NCI-H1417 (cell line): ENCODE measurements at regions not wholly inside any gene's neighbourhood (a gene's known extent, or its start where the extent isn't known, plus 50 kb on each side); places are given as distances from the start of the nearest gene placed in this dataset.

Experiments
- DNase-seq, 3 experiments: peaks; one replicate each; lab custom pipeline; 2025; lab: John Stamatoyannopoulos, UW

DNA sequence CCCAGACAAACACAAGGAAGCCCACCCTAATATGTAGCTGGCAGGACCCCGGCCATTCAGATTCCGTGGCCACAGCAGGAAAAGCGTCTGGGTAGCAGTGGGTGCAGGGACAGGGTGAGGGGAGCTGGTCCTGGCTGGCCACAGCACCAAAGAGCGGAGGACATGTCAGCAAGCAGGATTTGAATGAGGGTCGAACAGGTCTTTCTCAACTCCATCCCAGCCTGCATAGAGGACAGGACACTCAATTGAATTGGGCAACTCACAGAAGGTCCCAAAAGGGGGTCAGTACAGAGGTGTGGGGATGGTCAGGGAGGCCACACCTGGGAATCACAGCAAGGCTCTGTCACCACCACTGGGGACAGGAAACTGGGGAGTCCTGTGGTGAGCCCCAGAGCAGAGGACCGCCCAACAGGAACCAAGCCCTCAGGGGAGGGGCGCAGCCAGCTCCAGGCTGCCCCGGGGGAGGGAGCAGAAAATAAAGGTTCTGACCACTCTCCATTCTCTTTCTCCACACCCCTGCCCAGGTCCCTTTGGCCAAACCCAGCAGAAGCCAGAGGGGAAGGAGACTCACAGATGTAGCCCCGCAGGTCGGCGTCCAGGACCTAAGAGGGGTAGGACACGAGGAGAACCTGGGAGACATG lies 108.7 kb upstream of the PPP2R2D start:
- no peak for DNase-seq

DNA sequence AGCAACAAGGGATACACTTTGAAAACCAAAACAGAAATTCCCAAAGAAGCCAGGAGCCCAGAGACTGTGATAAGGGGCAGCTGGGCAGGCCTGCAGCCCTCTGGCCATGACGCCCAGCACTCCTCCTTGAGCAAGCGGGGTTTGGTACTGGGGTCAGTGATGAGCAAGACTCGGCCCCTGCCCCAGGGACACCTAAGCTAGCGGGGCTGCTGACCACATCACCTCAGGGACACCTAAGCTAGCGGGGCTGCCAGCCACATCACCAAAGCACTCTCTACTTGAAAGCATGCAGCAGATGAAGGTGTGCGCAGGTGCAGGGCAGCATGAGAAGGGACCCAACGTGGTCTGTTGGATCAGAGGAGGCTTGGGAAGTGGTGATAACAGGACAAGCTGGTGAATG lies 108.0 kb upstream of the PPP2R2D start:
- no peak for DNase-seq

DNA sequence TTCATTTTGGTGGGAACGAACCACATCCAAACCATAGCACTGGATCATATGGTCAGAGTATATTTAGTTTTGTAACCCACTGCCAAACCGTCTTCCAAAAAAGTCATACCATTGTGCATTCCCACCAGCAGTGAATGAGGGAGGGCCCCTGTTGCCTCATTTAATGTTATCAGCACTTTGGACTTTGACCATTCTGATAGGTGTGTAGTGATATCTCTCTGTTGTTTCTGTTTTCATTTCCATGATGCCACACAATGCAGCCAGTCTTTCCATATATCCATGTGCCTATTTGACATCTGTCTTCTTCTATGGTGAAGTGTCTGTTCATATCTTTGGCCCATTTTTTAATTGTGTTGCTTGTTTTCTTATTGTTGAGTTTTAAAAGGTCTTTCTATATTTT lies 105.0 kb upstream of the PPP2R2D start:
- DNase-seq = no peak

DNA sequence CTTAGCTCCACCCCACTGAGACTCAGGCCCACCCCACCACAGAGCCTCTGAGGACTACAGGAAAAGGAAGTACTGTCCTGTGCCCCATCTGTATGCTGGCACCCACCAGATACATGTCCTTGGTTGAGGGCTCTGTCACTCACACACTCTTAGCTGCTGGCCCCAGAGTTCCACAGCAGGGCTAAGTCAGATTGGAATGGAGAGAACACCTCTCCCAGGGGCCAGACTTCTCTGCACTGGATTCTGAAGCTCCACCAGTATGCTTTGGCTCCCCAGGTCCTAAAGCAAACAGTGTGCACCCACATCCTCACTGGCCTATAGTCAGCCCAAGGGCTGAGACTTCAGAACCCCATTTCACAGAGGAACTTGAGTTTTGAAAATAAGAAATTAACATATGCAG lies 103.2 kb upstream of the PPP2R2D start:
- DNase-seq = no peak

DNA sequence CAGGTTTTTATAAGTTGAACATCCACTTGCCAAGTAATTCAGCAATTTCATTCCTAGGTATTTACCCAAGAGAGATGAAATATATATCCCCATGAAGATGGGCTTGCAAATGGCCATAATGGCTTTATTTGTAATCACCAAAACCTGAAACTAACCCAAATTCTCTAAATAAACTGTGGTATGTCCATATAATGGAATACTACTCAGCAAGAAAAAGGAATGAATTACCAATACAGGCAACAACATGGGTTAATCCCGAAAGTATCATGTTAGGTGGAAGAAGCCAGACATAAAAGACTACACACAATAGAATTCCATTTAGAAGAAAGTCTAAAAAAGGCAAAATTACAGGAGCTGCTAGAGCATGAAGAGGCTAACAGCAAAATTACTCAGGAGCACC lies 101.4 kb upstream of the PPP2R2D start:
- no peak for DNase-seq

DNA sequence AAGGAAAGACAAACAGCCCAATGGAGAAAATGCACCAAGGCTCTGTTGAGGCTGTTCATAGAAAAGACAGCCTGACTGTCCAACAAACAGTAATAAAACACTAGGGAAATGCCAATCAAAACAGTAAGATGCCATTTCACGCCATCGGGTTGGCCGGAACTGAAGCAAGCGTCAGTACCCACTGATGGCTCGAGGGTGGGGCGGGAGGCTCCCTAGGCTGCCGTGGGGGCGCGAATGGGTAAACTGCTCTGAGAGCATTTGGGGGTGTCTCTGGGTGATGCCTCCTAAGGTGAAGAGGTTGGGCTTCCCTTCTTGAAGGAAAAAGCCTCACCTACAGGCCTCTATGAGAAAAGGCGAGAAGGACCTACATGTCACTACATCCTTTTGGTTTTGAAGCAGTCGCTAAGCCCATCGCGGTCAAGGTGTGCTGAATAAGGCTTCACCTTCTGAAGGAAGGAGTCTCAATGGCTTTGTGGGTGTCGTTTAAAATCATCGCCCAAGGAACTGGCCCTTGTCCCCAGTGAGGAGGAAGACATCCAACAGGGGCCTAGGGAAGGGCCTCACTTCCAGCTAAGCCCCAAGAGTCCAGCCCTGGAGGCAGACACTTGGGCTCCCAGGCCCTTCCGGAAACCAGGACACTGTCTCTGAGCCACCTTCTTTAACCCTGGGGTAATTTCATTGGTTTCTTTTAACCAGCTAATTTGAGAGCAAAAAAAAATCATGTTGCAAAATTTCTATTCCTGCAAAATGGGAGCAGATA lies 98.5 kb upstream of the PPP2R2D start:
- no peak for DNase-seq

DNA sequence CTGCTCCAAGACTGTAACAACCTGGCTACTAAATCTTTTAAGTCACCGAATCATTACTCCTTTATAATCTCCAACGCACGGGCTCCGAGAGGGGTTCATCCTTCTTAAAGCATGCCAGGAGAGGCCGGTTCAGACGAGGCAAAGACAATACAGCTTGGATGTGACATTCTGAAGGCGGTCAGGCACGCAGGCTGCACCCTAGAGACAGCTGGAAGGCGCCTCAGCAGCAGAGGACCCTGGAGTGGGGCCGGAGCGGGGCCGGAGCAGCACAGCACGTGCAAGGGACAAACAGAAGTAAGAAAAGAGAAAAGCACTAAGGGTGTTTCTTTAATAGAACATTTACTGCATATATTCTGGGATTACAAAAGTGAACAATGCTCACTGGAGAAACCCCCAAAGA lies 97.8 kb upstream of the PPP2R2D start:
- no peak for DNase-seq

DNA sequence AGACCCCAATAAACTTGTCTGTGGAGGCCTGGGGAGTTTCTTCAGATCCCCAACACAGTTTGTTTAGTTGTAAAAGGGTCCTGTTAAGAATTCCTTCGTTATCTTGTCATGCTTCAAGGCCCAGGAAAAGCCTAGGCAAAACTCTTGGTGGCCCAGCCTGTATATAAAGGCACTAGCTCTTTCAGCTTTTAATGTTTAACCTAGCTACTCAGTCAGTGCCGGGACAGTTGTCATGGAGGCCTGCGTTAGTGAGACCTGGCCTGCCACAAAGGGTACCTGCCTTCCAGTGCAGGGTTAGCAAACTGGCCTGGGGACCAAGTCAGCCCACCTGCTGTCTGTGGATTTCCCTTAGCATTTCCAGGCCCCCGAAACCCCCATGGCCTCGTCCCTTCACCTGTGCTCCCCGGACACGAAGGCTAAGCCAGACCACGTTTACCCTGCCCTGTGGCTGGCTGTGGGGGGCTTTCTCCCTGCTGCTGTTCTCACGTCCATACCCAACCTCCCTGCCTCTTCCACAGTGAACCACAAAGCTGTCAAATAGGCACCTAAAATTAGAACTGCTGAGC lies 96.9 kb upstream of the PPP2R2D start:
- DNase-seq = no peak

DNA sequence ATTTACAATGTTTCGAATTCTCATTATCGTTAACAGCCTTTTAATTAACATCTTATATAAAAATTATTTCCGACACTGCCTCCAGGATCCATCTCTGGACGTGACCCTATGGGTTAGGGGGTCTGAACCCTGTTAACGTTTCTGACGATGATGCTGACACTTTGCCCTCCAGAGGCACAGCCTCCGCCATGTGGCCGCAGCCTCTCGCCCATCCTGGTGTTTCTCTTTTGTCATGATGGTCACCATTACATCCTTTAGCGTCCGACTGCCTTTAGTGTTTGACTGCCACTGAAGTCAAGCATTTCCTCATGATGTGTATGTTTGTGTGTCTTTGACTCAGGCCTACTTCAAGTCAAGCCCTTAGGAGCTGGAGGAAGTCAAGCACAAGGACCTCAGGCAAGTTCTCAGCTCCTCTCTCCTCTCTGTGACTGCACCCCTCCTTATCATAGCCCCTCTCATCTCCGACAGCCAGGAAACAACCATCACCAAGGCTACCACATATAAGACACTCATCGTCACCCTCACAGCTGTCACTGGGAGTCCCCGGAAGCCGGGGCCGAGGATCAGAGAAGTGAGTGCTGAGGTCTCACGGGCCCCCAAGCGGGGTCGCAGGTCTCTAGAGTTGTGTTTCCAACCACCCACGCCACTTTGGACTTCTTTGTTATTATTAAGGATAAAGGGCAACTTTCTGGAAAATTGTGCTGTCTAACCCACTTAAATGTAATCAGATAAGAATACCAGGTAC lies 96.1 kb upstream of the PPP2R2D start:
- no peak for DNase-seq

DNA sequence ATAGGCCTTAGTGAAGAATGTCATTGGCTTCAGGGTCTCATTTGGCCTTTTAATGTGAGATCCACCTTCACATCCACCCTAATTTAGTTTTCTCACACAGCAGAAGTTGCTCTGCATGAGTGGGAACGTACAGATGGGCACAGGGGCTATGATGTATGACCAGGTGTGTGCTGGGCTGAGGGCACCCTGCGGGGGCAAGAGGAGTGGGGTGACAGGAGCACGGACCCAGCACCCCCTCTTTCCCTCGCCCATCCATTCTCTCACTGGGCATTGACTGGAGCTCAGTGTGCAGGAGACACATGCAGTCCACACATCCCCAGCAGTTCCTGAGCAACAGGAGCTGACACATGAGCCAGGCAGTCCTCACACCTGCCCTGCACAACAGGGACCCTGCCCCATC lies 95.1 kb upstream of the PPP2R2D start:
- no peak for DNase-seq

DNA sequence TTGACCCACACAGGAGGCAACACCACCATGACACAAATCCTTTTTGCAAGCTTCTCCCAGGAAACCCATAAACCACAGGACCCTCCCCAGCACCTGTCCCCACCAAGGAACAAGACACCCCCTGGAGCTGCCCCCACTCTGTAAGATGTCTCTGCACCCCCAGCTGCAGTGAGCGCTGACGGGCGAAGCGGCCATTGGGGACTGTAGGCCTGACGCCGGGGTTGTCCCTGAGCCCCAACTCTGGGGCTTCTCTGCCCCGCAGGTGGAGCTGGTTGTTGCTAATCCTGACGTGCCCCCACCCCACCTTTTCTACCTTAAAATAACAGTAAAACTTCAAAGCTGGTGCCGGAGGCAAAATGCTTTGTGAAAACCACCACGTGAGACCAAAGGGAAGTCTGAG lies 94.7 kb upstream of the PPP2R2D start:
- no peak for DNase-seq

DNA sequence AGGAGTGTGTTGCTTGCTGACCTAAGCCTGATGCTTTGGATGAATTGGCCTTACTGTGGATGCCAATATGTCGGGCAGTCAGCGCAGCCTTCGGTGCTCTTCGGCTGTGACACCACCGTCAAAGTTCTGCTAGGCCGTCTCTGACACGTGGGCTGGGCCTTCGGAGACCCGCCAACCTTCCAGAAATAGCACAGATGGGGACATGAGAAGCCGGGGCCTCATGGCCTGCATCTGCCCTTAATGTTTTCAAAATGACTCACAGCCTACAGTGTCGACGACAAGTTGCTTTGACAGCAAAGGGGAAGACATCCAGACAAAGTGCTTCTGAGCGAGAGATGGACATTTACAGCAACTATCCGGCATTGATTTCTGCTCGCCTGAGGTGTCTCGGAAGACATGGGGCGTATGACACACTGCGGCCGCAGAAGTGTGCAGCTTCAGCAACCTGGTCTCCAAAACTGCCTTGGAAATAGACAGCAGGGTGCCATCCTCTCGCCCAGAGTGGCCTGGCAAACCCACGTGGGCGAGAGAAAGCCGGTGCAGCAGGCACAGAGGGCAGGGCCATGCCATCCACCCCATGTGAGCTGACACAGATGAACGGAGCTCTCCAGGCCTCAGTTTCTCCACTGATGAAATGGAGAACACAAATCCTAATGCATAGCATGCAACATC lies 94.0 kb upstream of the PPP2R2D start:
- DNase-seq = no peak

DNA sequence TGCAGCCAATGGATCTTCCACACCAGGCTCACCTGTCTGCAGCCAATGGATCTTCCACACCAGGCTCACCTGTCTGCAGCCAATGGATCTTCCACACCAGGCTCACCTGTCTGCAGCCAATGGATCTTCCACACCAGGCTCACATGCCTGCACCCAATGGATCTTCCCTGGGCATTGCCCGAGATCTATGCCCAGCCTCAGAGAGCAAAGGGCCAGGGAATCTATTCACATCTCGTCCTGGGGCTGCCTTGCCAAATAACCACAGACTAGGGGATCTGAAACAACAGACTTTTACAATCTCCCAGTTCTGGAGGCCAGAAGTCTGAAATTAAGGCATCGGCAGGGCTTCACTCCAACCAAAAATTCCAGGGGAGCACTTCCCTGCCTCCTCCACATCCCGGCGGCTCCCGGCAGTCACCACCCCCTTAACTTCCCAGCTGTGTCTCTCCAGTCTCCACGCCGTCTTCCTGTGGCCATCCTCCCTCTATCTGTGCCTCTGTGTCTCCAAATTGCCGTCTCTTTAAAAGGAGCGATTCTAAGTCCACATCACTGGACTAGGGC lies 92.4 kb upstream of the PPP2R2D start:
- no peak for DNase-seq

DNA sequence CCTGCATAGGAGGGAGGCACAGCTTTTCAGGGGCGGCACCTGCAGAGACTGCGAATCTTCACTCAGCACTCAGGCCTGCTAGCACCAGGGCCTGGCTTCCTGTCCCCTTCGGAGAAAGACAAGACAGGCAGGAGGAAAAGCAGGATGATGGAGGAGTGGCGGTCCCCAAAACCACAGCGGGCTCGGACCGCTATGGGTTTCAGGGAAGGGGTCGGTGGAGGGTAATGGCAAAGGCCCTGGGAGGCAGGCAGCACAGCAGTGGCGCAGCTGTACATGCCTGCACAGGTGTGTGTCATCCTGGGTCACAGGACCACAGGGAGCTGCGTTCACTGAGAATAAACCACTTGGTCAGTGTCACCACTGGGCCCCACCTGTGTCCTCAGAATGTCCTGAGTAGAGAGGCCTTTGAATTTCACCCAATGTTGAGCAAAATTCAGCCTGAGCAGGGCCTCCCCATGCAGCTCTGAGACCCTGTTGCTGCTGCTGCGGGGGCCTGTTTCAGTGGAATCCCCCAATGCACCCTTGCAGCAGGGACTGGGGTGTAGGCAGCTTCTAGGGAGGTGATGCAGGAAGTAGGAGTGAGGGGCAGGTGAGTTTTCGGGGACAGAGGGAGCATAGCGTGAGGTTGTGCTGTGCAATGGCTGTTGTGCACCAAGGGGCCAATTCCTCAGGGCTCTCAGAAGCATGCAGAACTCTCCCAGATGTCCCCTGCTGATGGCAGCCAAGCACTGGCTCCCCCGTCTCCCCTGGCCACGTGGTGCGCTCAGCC lies 90.6 kb upstream of the PPP2R2D start:
- DNase-seq = no peak

DNA sequence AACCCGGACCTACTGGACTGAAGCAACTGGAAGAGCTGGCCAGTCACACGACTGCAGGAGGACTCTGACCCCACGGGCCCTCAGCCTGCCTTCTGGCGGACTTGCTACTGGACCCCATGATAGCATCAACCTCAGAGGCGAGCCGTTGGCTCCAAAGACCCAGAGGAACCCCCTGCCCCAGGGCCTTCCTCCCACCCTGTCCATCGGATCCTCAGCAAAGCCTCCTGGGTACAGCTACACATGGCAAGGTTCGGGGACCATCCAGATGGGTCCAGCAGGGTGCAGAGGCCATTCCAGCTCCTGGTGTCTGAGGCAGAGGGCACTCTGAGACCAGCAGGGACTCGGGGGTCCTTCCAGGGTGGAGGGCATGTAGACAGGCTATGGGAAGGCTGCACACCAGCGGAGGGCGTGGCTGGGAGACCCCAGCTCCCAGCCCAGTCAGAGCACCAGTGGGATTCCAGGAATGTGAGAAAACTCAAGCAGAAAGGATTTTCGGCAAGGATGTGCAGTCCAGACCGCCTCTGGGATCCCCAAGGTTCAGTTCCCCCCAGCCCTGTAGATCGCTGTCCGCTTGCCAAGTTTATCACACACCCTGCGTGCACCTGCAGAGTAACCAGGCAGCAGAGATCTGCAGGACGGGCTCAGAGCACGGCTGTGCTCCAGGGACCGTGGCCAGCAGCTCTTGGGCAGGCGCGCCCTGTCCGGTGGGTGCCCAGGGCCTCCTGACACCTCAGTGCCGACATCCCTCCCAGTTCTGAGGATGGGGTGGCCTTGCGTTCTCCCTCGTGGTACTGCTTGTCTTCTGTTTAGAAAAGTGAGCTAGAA lies 89.8 kb upstream of the PPP2R2D start:
- no peak for DNase-seq

DNA sequence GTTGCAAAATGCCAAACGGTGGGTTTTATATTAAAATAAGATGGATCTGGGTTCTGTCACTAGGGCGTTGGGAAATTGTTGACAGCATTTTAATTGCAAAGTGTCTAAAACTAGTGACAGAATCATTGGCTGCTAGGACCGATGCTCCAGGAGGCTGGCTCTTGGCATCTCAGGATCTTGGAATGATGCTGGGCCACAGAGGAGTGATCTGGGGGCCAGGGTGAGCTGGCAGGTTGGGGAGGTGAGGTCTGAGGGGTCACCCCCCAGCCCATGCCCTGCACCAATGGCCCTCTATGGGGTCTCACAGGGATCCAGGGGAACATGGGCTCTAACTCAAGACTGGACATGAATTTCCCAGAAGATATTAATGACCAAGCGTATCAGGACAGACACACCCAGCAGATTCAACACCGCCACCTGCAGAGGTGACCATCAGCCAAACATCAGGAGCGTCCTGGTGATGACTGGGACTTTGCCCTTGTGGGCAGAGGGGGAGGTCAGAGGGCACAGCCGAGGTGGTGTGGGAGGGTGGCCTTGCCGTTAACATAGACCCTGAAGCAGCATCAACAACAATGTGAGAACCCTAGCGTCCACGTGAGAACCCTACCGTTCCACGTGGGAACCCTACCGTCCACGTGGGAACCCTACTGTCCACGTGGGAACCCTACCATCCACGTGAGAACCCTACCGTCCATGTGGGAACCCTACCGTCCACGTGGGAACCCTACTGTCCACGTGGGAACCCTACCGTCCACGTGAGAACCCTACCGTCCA lies 89.0 kb upstream of the PPP2R2D start:
- DNase-seq = no peak

DNA sequence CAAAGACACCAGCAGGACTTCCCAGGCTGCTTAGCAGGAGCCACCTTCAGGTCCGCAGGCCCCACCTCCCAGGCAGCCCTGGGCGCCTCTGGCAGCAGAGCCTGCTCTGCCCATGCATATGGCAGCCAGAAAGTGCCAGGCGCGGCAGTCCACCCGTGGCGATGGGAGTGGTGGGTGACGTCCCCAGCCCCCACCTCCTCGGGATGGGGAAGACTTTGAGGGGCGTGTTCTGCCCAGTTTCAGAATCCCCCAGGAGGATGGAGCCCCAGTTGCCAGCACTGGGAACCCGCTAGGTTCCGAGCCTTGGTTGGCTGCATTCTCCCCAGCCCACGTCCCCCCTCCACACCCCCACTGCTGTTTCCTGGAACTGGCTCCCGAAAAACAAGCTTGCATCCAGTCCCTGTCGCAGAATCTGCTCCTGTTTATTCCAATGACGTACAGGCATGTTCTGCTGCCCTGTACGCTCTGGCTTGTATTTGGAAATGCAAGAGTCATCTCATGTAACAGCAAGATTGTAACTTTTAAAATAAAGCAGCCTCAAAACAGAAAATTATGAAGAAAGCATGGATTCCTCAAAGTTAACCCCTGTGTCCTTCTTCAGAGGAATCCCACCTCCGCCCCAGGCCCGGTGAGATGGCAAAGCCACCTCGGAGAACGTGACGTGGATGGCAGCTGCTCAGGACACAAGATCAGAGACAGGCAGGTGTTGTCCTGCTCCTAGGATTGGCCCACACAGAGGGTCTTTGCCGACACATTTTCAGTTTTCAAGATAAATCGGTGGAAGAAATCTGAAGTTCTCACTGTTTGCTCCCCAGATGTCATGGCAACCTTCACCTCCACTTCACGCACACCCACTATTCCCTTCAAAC lies 87.8 kb upstream of the PPP2R2D start:
- DNase-seq = no peak

DNA sequence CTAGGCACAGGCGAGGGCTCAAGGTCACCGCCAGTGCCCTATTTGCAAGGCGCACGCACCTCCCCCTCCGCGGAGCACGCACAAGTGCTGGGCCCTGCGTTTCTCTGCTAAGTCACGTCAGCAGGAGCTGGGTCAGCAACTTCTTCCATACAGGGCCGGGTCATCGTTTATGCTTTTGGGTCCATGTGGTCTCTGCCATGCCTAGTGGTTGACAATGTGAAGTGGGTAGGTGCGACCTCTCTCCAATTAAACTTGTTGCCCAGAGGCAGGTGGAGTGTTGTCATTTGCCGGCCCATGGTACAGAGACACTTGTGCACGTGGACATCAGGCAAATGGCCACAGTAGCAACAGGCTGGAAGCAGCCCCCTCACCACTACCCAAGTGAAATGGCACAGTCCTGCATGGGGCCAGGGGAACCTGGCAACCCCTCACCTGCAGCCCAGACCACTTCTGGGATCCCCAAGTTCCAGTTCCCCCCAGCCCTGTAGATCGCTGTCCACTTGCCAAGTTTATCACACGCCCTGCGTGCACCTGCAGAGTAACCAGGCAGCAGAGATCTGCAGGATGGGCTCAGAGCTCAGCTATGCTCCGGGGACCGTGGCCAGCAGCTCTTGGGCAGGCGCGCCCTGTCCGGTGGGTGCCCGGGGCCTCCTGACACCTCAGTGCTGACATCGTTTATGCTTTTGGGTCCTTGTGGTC lies 86.1 kb upstream of the PPP2R2D start:
- DNase-seq = no peak
